Lung (tissue), 11 donors: ENCODE measurements at regions not wholly inside any gene's neighbourhood (a gene's known extent, or its start where the extent isn't known, plus 50 kb on each side); places are given as distances from the start of the nearest gene placed in this dataset.

Experiments
- ATAC-seq: fragments of 200-7000 bp; cut with Tn5 transposase; one replicate; pipeline ENCODE4 v1.9.1; 2020; ENCODE audit warnings: moderate number of reproducible peaks; ENCODE audit not compliant: insufficient read depth, low FRiP score
- DNase-seq, 3 donors: peaks; one replicate each; pipeline ENCODE4 v3.0.0-alpha.2; 2013 to 2017
- H3K27ac ChIP-seq, 2 donors: one replicate each; pipeline ENCODE4 v1.5.1; 2013; ENCODE audit warnings: mild to moderate bottlenecking in 2 of 2, moderate library complexity in 2 of 2, control low read depth in 1 of 2, inconsistent platforms in 1 of 2, low read depth in 1 of 2, low read length in 1 of 2
- H3K27me3 ChIP-seq, 3 donors: one replicate each; pipeline ENCODE4 v1.5.1; 2013; ENCODE audit warnings: low read length in 2 of 3; ENCODE audit not compliant: control insufficient read depth in 3 of 3, insufficient read depth in 3 of 3
- H3K36me3 ChIP-seq, 4 donors: one replicate each; pipeline ENCODE4 v1.5.1; 2013; ENCODE audit warnings: low read length in 4 of 4, mild to moderate bottlenecking in 1 of 4, moderate library complexity in 1 of 4; ENCODE audit not compliant: control insufficient read depth in 4 of 4, insufficient read depth in 4 of 4
- H3K4me1 ChIP-seq, 5 donors: one replicate each; pipeline ENCODE4 v1.5.1; 2013; ENCODE audit warnings: low read length in 5 of 5, mild to moderate bottlenecking in 2 of 5, moderate library complexity in 1 of 5; ENCODE audit not compliant: control insufficient read depth in 5 of 5, insufficient read depth in 5 of 5
- H3K4me3 ChIP-seq: one replicate; pipeline ENCODE4 v1.5.1; 2013; ENCODE audit warnings: mild to moderate bottlenecking, control low read depth, moderate library complexity
- H3K9ac ChIP-seq, 2 donors: one replicate each; pipeline ENCODE4 v1.5.1; 2013; ENCODE audit warnings: low read length in 2 of 2, control low read depth in 1 of 2; ENCODE audit not compliant: insufficient read depth in 1 of 2
- H3K9me3 ChIP-seq, 4 donors: one replicate each; pipeline ENCODE4 v1.5.1; 2013; ENCODE audit warnings: low read length in 3 of 4, mild to moderate bottlenecking in 1 of 4, moderate library complexity in 1 of 4; ENCODE audit not compliant: control insufficient read depth in 4 of 4, insufficient read depth in 3 of 4
- CTCF ChIP-seq: IDR thresholded peaks from 2 replicates; pipeline ENCODE4 v1.5.1; 2012; ENCODE audit warnings: mild to moderate bottlenecking; ENCODE audit errors: control extremely low read depth, extremely low read depth
- WGBS, 2 donors: extraction: QIAGEN DNeasy Blood & Tissue Kit; methylation state at CpG; one replicate each; pipeline ENCODE4 v1.1.7; 2013; 5-methylcytosine and 5-hydroxymethylcytosine counted together
- donor health status: control.
- donor health status: control.
- donor health status: Bipolar disorder and iron deficiency.
- donor health status: healthy.
- donor health status: DM: yes; HTN: yes; CAD: no.

- Histone ChIP-seq H3K9ac (no peak overlapping the region), H3K4me1 (peaks cover 0 to 35% (median 9%) of the 10 kb centered on the region in 5 donors), H3K9me3 (peaks cover 0 to 3% (median 0%) of the 10 kb centered on the region in 4 donors), H3K27ac (no peak overlapping the region), H3K27me3 (no peaks in the 10 kb centered on the region), H3K4me3 (no peak overlapping the region), H3K36me3 (no peaks in the 10 kb centered on the region)
- DNase-seq, result peak in 2 of 3 donors; percentile 4 to 17
- WGBS, 2 donors, result 72 to 84% methylated on average over 8 of the region's 8 CpGs
- no peak for TF ChIP-seq CTCF
- ATAC-seq, result no peak
These were observed 125.9 kb downstream of the MAIP1 start for GRCh38 chr2:200081236-200081635.

GRCh38 chr2:200081811-200082210 lies 126.4 kb downstream of the MAIP1 start:
- DNase-seq (peak in 2 of 3 donors; percentile 57 to 71), ATAC-seq (no peak)
- WGBS, 2 donors, result 80 to 86% methylated on average over 2 of the region's 2 CpGs

GRCh38 chr2:200084036-200084435 lies 128.7 kb downstream of the MAIP1 start:
- ATAC-seq (no peak), DNase-seq (no peak)
- no peak for TF ChIP-seq CTCF
- Histone ChIP-seq H3K27ac (no peak overlapping the region), H3K9me3 (peaks cover 0 to 3% (median 0%) of the 10 kb centered on the region in 4 donors), H3K4me1 (peaks cover 0 to 16% (median 0%) of the 10 kb centered on the region in 5 donors), H3K36me3 (no peaks in the 10 kb centered on the region), H3K4me3 (no peak overlapping the region), H3K9ac (no peak overlapping the region), H3K27me3 (no peaks in the 10 kb centered on the region)

More at GRCh38 chr2:200081811-200082210, 126.4 kb downstream of the MAIP1 start:
- no peaks in the 10 kb centered on the region for H3K27me3 ChIP-seq
- no peak overlapping the region for H3K4me3 ChIP-seq
- H3K36me3 ChIP-seq, result no peaks in the 10 kb centered on the region
- no peak overlapping the region for H3K9ac ChIP-seq
- H3K4me1 ChIP-seq, result peaks cover 0 to 29% (median 4%) of the 10 kb centered on the region in 5 donors
- H3K9me3 ChIP-seq, result peaks cover 0 to 3% (median 0%) of the 10 kb centered on the region in 4 donors
- no peak for TF ChIP-seq CTCF
- H3K27ac ChIP-seq, result no peak overlapping the region

- DNase-seq, result no peak
- ATAC-seq, result no peak
- H3K4me1 ChIP-seq, result peaks cover 0 to 7% (median 0%) of the 10 kb centered on the region in 5 donors
These were observed 131.5 kb downstream of the MAIP1 start for GRCh38 chr2:200086911-200087310.

More at GRCh38 chr2:200086911-200087310, 131.5 kb downstream of the MAIP1 start:
- no peaks in the 10 kb centered on the region for H3K27me3 ChIP-seq
- 83 to 91% methylated on average over 9 of the region's 9 CpGs for WGBS, 2 donors
- no peaks in the 10 kb centered on the region for H3K9me3 ChIP-seq
- H3K9ac ChIP-seq, result no peak overlapping the region
- H3K4me3 ChIP-seq, result no peak overlapping the region
- no peak for TF ChIP-seq CTCF
- H3K27ac ChIP-seq, result no peak overlapping the region
- no peaks in the 10 kb centered on the region for H3K36me3 ChIP-seq
